ENCODE measurements at regions not wholly inside any gene's neighbourhood (a gene's known extent, or its start where the extent isn't known, plus 50 kb on each side); places are given as distances from the start of the nearest gene placed in this dataset.

GRCh38 chr2:216808805-216809425, 50.9 kb downstream of the TNP1 start:
- peaks cover 0 to 10% of the 10 kb centered on the region in 2 experiments for H3K27me3 ChIP-seq (replicated peaks in 1 of 2; ENCODE audit: control insufficient read depth in 2 of 2, extremely low read depth in 1 of 2, insufficient read depth in 2 of 2, low read length in 1 of 2)
- no peak overlapping the region for H3K27ac ChIP-seq (ENCODE audit: low read length)
- H3K9me3 ChIP-seq: no peaks in the 10 kb centered on the region
- CTCF ChIA-PET: no interaction called here
- no peaks in the 10 kb centered on the region for H3K9me3 Mint-ChIP-seq
- no peak overlapping the region for H3K4me3 Mint-ChIP-seq
- H3K4me1 Mint-ChIP-seq: no peaks in the 10 kb centered on the region
- WGBS (ENCODE audit: insufficient coverage): 87% methylated on average over 13 of the region's 13 CpGs
- no peak for ATAC-seq (replicated peaks in 1 of 4)
- no peak overlapping the region for H3K27ac Mint-ChIP-seq
- H3K36me3 Mint-ChIP-seq: no peaks in the 10 kb centered on the region
- no peaks in the 10 kb centered on the region for H3K27me3 Mint-ChIP-seq
- no peaks in the 10 kb centered on the region for H3K4me1 ChIP-seq (ENCODE audit: control insufficient read depth in 1 of 2, extremely low read depth in 1 of 2, insufficient read depth in 2 of 2, low read length in 2 of 2)
- no peaks in the 10 kb centered on the region for H3K36me3 ChIP-seq (ENCODE audit: control insufficient read depth in 2 of 2, extremely low read depth in 1 of 2, insufficient read depth in 1 of 2, low read length in 1 of 2)
- DNase-seq: no peak
- POLR2A ChIA-PET: no interaction called here
- no peak overlapping the region for H3K4me3 ChIP-seq (ENCODE audit: control insufficient read depth in 1 of 2, extremely low read depth in 1 of 2, low read length in 1 of 2)

GRCh38 chr2:216807857-216808272, 52.0 kb downstream of the TNP1 start:
- CTCF ChIA-PET: no interaction called here

GRCh38 chr2:216804357-216805350, 55.2 kb downstream of the TNP1 start:
- Histone ChIP-seq H3K4me3 (ENCODE audit: control insufficient read depth in 1 of 2, extremely low read depth in 1 of 2, low read length in 1 of 2) (no peak overlapping the region), H3K27ac (ENCODE audit: low read length) (no peak overlapping the region), H3K36me3 (ENCODE audit: control insufficient read depth in 2 of 2, extremely low read depth in 1 of 2, insufficient read depth in 1 of 2, low read length in 1 of 2) (no peaks in the 10 kb centered on the region), H3K4me1 (ENCODE audit: control insufficient read depth in 1 of 2, extremely low read depth in 1 of 2, insufficient read depth in 2 of 2, low read length in 2 of 2) (no peaks in the 10 kb centered on the region), H3K9me3 (no peaks in the 10 kb centered on the region), H3K27me3 (replicated peaks in 1 of 2; ENCODE audit: control insufficient read depth in 2 of 2, extremely low read depth in 1 of 2, insufficient read depth in 2 of 2, low read length in 1 of 2) (peaks cover 0 to 1% of the 10 kb centered on the region in 2 experiments)
- no peak overlapping the region for H3K4me3 Mint-ChIP-seq
- 70% methylated on average over 6 of the region's 10 CpGs for WGBS (ENCODE audit: insufficient coverage)
- H3K9me3 Mint-ChIP-seq: no peaks in the 10 kb centered on the region
- H3K27me3 Mint-ChIP-seq: no peaks in the 10 kb centered on the region
- no peak for DNase-seq
- H3K27ac Mint-ChIP-seq: no peak overlapping the region
- CTCF ChIA-PET: interaction anchor here in 1 of 2 donors (1.1 kb wide), 1 partner anchor 125 kb away, joined by 3 read pairs; no protein-coding TSS in a partner anchor
- no peaks in the 10 kb centered on the region for H3K36me3 Mint-ChIP-seq
- H3K4me1 Mint-ChIP-seq: peaks cover 0 to 6% (median 3%) of the 10 kb centered on the region in 3 donors
- POLR2A ChIA-PET: no interaction called here
- ATAC-seq (replicated peaks in 1 of 4): no peak

More at GRCh38 chr2:216807857-216808272, 52.0 kb downstream of the TNP1 start:
- no peaks in the 10 kb centered on the region for H3K4me1 ChIP-seq (ENCODE audit: control insufficient read depth in 1 of 2, extremely low read depth in 1 of 2, insufficient read depth in 2 of 2, low read length in 2 of 2)
- no peak overlapping the region for H3K27ac ChIP-seq (ENCODE audit: low read length)
- Mint-ChIP-seq H3K4me1 (no peaks in the 10 kb centered on the region), H3K27ac (no peak overlapping the region), H3K36me3 (no peaks in the 10 kb centered on the region), H3K27me3 (no peaks in the 10 kb centered on the region), H3K9me3 (no peaks in the 10 kb centered on the region), H3K4me3 (no peak overlapping the region)
- H3K36me3 ChIP-seq (ENCODE audit: control insufficient read depth in 2 of 2, extremely low read depth in 1 of 2, insufficient read depth in 1 of 2, low read length in 1 of 2): no peaks in the 10 kb centered on the region
- H3K9me3 ChIP-seq: no peaks in the 10 kb centered on the region
- H3K27me3 ChIP-seq (replicated peaks in 1 of 2; ENCODE audit: control insufficient read depth in 2 of 2, extremely low read depth in 1 of 2, insufficient read depth in 2 of 2, low read length in 1 of 2): peaks cover 0 to 10% of the 10 kb centered on the region in 2 experiments
- POLR2A ChIA-PET: no interaction called here
- H3K4me3 ChIP-seq (ENCODE audit: control insufficient read depth in 1 of 2, extremely low read depth in 1 of 2, low read length in 1 of 2): no peak overlapping the region
- ATAC-seq (replicated peaks in 1 of 4): no peak
- WGBS (ENCODE audit: insufficient coverage): 75% methylated on average over 6 of the region's 7 CpGs
- DNase-seq: no peak

- ChIA-PET CTCF (interaction anchor here in 1 of 2 donors (1.1 kb wide), 1 partner anchor 124 kb away, joined by 3 read pairs; no protein-coding TSS in a partner anchor), POLR2A (no interaction called here)
- ATAC-seq (replicated peaks in 1 of 4) (no peak), DNase-seq (no peak)
- no peaks in the 10 kb centered on the region for H3K9me3 ChIP-seq
- no peak overlapping the region for H3K4me3 Mint-ChIP-seq
- H3K27ac Mint-ChIP-seq: no peak overlapping the region
- no peaks in the 10 kb centered on the region for H3K36me3 ChIP-seq (ENCODE audit: control insufficient read depth in 2 of 2, extremely low read depth in 1 of 2, insufficient read depth in 1 of 2, low read length in 1 of 2)
- H3K27me3 ChIP-seq (replicated peaks in 1 of 2; ENCODE audit: control insufficient read depth in 2 of 2, extremely low read depth in 1 of 2, insufficient read depth in 2 of 2, low read length in 1 of 2): no peaks in the 10 kb centered on the region
- H3K4me3 ChIP-seq (ENCODE audit: control insufficient read depth in 1 of 2, extremely low read depth in 1 of 2, low read length in 1 of 2): no peak overlapping the region
- no peaks in the 10 kb centered on the region for H3K36me3 Mint-ChIP-seq
- no peaks in the 10 kb centered on the region for H3K9me3 Mint-ChIP-seq
- WGBS (ENCODE audit: insufficient coverage): 87% methylated on average over 5 of the region's 13 CpGs
- H3K27ac ChIP-seq (ENCODE audit: low read length): no peak overlapping the region
- no peaks in the 10 kb centered on the region for H3K4me1 ChIP-seq (ENCODE audit: control insufficient read depth in 1 of 2, extremely low read depth in 1 of 2, insufficient read depth in 2 of 2, low read length in 2 of 2)
- peaks cover 0 to 6% (median 3%) of the 10 kb centered on the region in 3 donors for H3K4me1 Mint-ChIP-seq
- H3K27me3 Mint-ChIP-seq: no peaks in the 10 kb centered on the region
These were observed 56.1 kb downstream of the TNP1 start for GRCh38 chr2:216803791-216804190.

GRCh38 chr2:216802516-216803215, 57.2 kb downstream of the TNP1 start:
- no peaks in the 10 kb centered on the region for H3K27me3 ChIP-seq (replicated peaks in 1 of 2; ENCODE audit: control insufficient read depth in 2 of 2, extremely low read depth in 1 of 2, insufficient read depth in 2 of 2, low read length in 1 of 2)
- Mint-ChIP-seq H3K4me3 (no peak overlapping the region), H3K4me1 (peaks cover 0 to 6% (median 3%) of the 10 kb centered on the region in 3 donors), H3K27ac (no peak overlapping the region), H3K36me3 (no peaks in the 10 kb centered on the region), H3K27me3 (no peaks in the 10 kb centered on the region), H3K9me3 (no peaks in the 10 kb centered on the region)
- no peak overlapping the region for H3K27ac ChIP-seq (ENCODE audit: low read length)
- H3K4me3 ChIP-seq (ENCODE audit: control insufficient read depth in 1 of 2, extremely low read depth in 1 of 2, low read length in 1 of 2): no peak overlapping the region
- H3K4me1 ChIP-seq (ENCODE audit: control insufficient read depth in 1 of 2, extremely low read depth in 1 of 2, insufficient read depth in 2 of 2, low read length in 2 of 2): no peaks in the 10 kb centered on the region
- CTCF ChIA-PET: no interaction called here
- ATAC-seq (replicated peaks in 1 of 4) (no peak), DNase-seq (no peak)
- H3K36me3 ChIP-seq (ENCODE audit: control insufficient read depth in 2 of 2, extremely low read depth in 1 of 2, insufficient read depth in 1 of 2, low read length in 1 of 2): no peaks in the 10 kb centered on the region
- H3K9me3 ChIP-seq: no peaks in the 10 kb centered on the region
- POLR2A ChIA-PET: no interaction called here
- 90% methylated on average over 7 of the region's 10 CpGs for WGBS (ENCODE audit: insufficient coverage)

- no peak overlapping the region for H3K27ac Mint-ChIP-seq
- CTCF ChIA-PET: no interaction called here
- H3K4me1 ChIP-seq (ENCODE audit: control insufficient read depth in 1 of 2, extremely low read depth in 1 of 2, insufficient read depth in 2 of 2, low read length in 2 of 2): no peaks in the 10 kb centered on the region
- H3K4me1 Mint-ChIP-seq: peaks cover 0 to 6% (median 3%) of the 10 kb centered on the region in 3 donors
- no CpG with 5 or more reads among the region's 3 CpGs for WGBS (ENCODE audit: insufficient coverage)
- H3K4me3 Mint-ChIP-seq: no peak overlapping the region
- POLR2A ChIA-PET: no interaction called here
- H3K9me3 Mint-ChIP-seq: no peaks in the 10 kb centered on the region
- no peaks in the 10 kb centered on the region for H3K27me3 ChIP-seq (replicated peaks in 1 of 2; ENCODE audit: control insufficient read depth in 2 of 2, extremely low read depth in 1 of 2, insufficient read depth in 2 of 2, low read length in 1 of 2)
- ATAC-seq (replicated peaks in 1 of 4) (no peak), DNase-seq (no peak)
- H3K36me3 ChIP-seq (ENCODE audit: control insufficient read depth in 2 of 2, extremely low read depth in 1 of 2, insufficient read depth in 1 of 2, low read length in 1 of 2): no peaks in the 10 kb centered on the region
- H3K4me3 ChIP-seq (ENCODE audit: control insufficient read depth in 1 of 2, extremely low read depth in 1 of 2, low read length in 1 of 2): no peak overlapping the region
- no peaks in the 10 kb centered on the region for H3K27me3 Mint-ChIP-seq
- H3K36me3 Mint-ChIP-seq: no peaks in the 10 kb centered on the region
- H3K27ac ChIP-seq (ENCODE audit: low read length): no peak overlapping the region
- no peaks in the 10 kb centered on the region for H3K9me3 ChIP-seq
These were observed 59.0 kb downstream of the TNP1 start for GRCh38 chr2:216800836-216801235.

All from T-cell (primary cell).